NT2/D1 (cell line): ENCODE measurements at regions not wholly inside any gene's neighbourhood (a gene's known extent, or its start where the extent isn't known, plus 50 kb on each side); places are given as distances from the start of the nearest gene placed in this dataset.

Experiments used
- SUZ12 ChIP-seq: IDR thresholded peaks from 2 replicates; pipeline ENCODE4 v1.6.1; 2011; ENCODE audit not compliant: insufficient read length, insufficient read depth; ENCODE audit errors: extremely low read depth
- ZNF274 ChIP-seq: IDR thresholded peaks from 2 replicates; pipeline ENCODE4 v1.6.1; 2011; ENCODE audit warnings: mild to moderate bottlenecking, low read depth, low read length

GRCh38 chr5:54705994-54706653 is 188.6 kb downstream of the SNX18 start:
- TF ChIP-seq ZNF274, result no peak
- TF ChIP-seq SUZ12, result no peak
